ENCODE measurements at regions not wholly inside any gene's neighbourhood (a gene's known extent, or its start where the extent isn't known, plus 50 kb on each side); places are given as distances from the start of the nearest gene placed in this dataset.

- no peak overlapping the region for H2AFZ ChIP-seq (ENCODE audit: insufficient read depth, low read depth, low read length, poor library complexity, severe bottlenecking)
- no CpG with 5 or more reads among the region's 2 CpGs for WGBS (ENCODE audit: insufficient coverage)
- H3K27me3 Mint-ChIP-seq (ENCODE audit: low read depth in 3 of 3), result peaks cover 0 to 3% (median 2%) of the 10 kb centered on the region in 3 donors
These were observed 190.9 kb upstream of the TUT7 start for GRCh38 chr9:86545090-86545489.

GRCh38 chr9:86541014-86541570, 186.9 kb upstream of the TUT7 start:
- no peaks in the 10 kb centered on the region for H3K9me3 ChIP-seq (replicated peaks in 1 of 2; ENCODE audit: control insufficient read depth in 1 of 2, insufficient read depth in 1 of 2, low read length in 2 of 2)
- Mint-ChIP-seq H3K9me3 (peaks cover 0 to 7% (median 3%) of the 10 kb centered on the region in 7 donors), H3K4me1 (no peaks in the 10 kb centered on the region), H3K27me3 (ENCODE audit: low read depth in 3 of 3) (peaks cover 2 to 3% (median 2%) of the 10 kb centered on the region in 3 donors), H3K36me3 (no peaks in the 10 kb centered on the region), H3K27ac (no peak overlapping the region), H3K4me3 (no peak overlapping the region)
- no peak for TF ChIP-seq CTCF (IDR thresholded peaks at IDR 0.05)
- no peak overlapping the region for H3K4me3 ChIP-seq (replicated peaks in 1 of 3; ENCODE audit: low read depth in 2 of 3, low read length in 3 of 3)
- H2AFZ ChIP-seq (ENCODE audit: insufficient read depth, low read depth, low read length, poor library complexity, severe bottlenecking), result no peak overlapping the region
- no peaks in the 10 kb centered on the region for H3K79me2 ChIP-seq (ENCODE audit: insufficient read depth, low read length)
- DNase-seq, result no peak
- H3K4me1 ChIP-seq (ENCODE audit: control insufficient read depth in 1 of 2, insufficient read depth in 2 of 2, low read length in 2 of 2), result no peaks in the 10 kb centered on the region
- WGBS (ENCODE audit: insufficient coverage), result no CpG with 5 or more reads among the region's 2 CpGs
- intact Hi-C loops (cut with micrococcal nuclease), result no loop called here
- H3K4me2 ChIP-seq (replicated peaks; ENCODE audit: extremely low read depth, low read length, poor library complexity, severe bottlenecking), result no peak overlapping the region
- no peak overlapping the region for H3K9ac ChIP-seq (ENCODE audit: insufficient read depth, low read length, poor library complexity, severe bottlenecking)
- H3K27me3 ChIP-seq (ENCODE audit: control insufficient read depth in 2 of 2, insufficient read depth in 2 of 2, low read length in 2 of 2), result no peaks in the 10 kb centered on the region
- no peaks in the 10 kb centered on the region for H3K36me3 ChIP-seq (replicated peaks in 1 of 2; ENCODE audit: control insufficient read depth in 1 of 2, insufficient read depth in 2 of 2, low read length in 2 of 2)
- H4K20me1 ChIP-seq (ENCODE audit: insufficient read depth, low read length), result no peaks in the 10 kb centered on the region
- no peak overlapping the region for H3K27ac ChIP-seq (ENCODE audit: low read depth in 1 of 2, low read length in 2 of 2)

More at GRCh38 chr9:86545090-86545489, 190.9 kb upstream of the TUT7 start:
- DNase-seq, result no peak
- Histone ChIP-seq H3K4me1 (ENCODE audit: control insufficient read depth in 1 of 2, insufficient read depth in 2 of 2, low read length in 2 of 2) (no peaks in the 10 kb centered on the region), H3K36me3 (replicated peaks in 1 of 2; ENCODE audit: control insufficient read depth in 1 of 2, insufficient read depth in 2 of 2, low read length in 2 of 2) (no peaks in the 10 kb centered on the region), H3K9ac (ENCODE audit: insufficient read depth, low read length, poor library complexity, severe bottlenecking) (no peak overlapping the region), H3K27me3 (ENCODE audit: control insufficient read depth in 2 of 2, insufficient read depth in 2 of 2, low read length in 2 of 2) (no peaks in the 10 kb centered on the region), H3K79me2 (ENCODE audit: insufficient read depth, low read length) (no peaks in the 10 kb centered on the region), H3K4me2 (replicated peaks; ENCODE audit: extremely low read depth, low read length, poor library complexity, severe bottlenecking) (no peak overlapping the region), H4K20me1 (ENCODE audit: insufficient read depth, low read length) (no peaks in the 10 kb centered on the region), H3K9me3 (replicated peaks in 1 of 2; ENCODE audit: control insufficient read depth in 1 of 2, insufficient read depth in 1 of 2, low read length in 2 of 2) (no peaks in the 10 kb centered on the region), H3K4me3 (replicated peaks in 1 of 3; ENCODE audit: low read depth in 2 of 3, low read length in 3 of 3) (no peak overlapping the region), H3K27ac (ENCODE audit: low read depth in 1 of 2, low read length in 2 of 2) (no peak overlapping the region)
- intact Hi-C loops (cut with micrococcal nuclease), result no loop called here
- TF ChIP-seq CTCF (IDR thresholded peaks at IDR 0.05), result no peak
- no peaks in the 10 kb centered on the region for H3K4me1 Mint-ChIP-seq
- peaks cover 0 to 6% (median 0%) of the 10 kb centered on the region in 7 donors for H3K9me3 Mint-ChIP-seq
- no peak overlapping the region for H3K4me3 Mint-ChIP-seq
- no peak overlapping the region for H3K27ac Mint-ChIP-seq
- no peaks in the 10 kb centered on the region for H3K36me3 Mint-ChIP-seq

Measured in CD14-positive monocyte (primary cell).